ENCODE measurements at regions not wholly inside any gene's neighbourhood (a gene's known extent, or its start where the extent isn't known, plus 50 kb on each side); places are given as distances from the start of the nearest gene placed in this dataset.

DNA sequence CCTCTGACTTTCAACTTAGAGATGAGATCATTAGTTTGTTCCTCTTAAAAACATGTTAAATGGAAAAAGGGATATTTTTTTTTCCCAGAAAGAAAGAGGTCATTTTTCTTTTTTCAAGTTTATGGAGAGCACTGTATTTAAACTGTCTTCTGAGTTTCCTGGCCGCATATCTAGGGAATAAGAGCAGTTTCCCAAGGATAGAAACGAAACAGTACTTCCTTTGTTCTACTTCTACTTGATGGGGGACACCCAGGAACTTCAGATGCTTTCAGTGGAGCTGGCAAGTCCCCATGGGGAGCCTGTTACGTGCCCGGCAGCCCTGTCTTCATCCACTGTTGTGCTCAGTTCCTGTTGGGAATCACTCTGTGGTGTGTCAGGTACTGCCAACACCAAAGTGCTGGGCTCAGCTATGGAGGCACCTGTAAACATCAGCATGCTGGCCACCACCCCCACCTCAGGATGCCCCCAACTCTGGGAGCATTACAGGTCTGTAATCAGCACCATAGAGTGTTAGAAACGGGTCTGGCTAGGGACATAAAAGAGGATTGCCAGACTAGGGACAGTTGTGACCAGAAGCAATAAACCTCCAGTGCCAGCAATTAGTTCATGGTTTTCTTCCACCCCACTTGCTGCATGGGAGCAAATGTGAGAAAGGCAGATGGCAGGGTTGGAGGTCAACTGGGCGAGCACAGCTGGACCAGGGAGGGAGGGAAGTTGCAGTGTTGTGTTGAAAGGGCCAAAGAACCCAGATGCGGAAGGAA, 221.7 kb upstream of the ECI2 start:
- no peak for DNase-seq (ENCODE audit: low read depth, low spot score)
- in situ Hi-C loops (cut with HindIII; ENCODE audit: low sequenced_read_pairs), result no loop called here
- TF ChIP-seq, protein P1, sequence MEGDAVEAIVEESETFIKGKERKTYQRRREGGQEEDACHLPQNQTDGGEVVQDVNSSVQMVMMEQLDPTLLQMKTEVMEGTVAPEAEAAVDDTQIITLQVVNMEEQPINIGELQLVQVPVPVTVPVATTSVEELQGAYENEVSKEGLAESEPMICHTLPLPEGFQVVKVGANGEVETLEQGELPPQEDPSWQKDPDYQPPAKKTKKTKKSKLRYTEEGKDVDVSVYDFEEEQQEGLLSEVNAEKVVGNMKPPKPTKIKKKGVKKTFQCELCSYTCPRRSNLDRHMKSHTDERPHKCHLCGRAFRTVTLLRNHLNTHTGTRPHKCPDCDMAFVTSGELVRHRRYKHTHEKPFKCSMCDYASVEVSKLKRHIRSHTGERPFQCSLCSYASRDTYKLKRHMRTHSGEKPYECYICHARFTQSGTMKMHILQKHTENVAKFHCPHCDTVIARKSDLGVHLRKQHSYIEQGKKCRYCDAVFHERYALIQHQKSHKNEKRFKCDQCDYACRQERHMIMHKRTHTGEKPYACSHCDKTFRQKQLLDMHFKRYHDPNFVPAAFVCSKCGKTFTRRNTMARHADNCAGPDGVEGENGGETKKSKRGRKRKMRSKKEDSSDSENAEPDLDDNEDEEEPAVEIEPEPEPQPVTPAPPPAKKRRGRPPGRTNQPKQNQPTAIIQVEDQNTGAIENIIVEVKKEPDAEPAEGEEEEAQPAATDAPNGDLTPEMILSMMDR (IDR thresholded peaks at IDR 0.05; ENCODE audit: low read depth, low read length), result no peak
- H3K4me3 ChIP-seq (ENCODE audit: low read depth, low read length), result no peak overlapping the region

DNA sequence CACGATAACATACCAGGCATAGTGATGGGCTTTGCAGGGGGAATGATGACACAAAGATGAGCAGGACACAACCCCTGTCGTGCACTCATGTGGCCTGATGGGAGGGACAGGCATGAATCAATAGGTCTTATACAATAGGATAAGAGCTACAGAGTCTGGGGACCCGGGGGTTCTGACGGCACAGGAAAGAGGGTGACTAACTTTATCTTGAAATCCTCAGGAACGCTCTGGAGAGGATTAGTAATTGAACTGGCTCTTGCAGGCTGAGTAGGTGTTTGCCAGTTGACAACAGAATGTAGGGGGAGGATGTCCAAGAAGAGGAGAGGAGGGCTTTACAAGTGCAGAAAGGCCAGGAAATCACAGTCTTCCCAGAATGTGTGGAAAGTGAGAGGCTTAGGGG, 219.9 kb upstream of the ECI2 start:
- H3K4me3 ChIP-seq (ENCODE audit: low read depth, low read length), result no peak overlapping the region
- in situ Hi-C loops (cut with HindIII; ENCODE audit: low sequenced_read_pairs), result no loop called here
- TF ChIP-seq, protein P1 (IDR thresholded peaks at IDR 0.05; ENCODE audit: low read depth, low read length), result no peak
- peak; percentile 76 for DNase-seq (ENCODE audit: low read depth, low spot score)

DNA sequence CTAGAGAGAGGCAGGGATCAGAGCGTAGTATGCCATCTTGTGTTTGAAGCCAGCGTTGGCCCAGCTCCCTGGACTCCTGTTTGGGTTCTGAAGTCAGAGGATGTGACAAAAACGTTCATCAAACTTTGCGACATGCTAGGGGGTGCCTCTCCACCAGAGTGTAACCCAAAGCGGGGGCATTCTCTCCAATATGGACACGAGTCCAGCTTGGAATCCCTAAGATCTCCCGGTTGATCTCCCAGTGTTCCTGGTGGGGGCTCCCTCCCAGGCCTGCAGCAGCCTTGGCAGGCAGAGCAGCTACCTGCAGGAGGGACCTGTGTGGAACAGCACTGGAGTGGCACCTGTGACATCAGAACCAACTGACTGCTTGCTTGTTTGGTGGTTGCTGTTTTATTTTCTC, 218.8 kb upstream of the ECI2 start:
- in situ Hi-C loops (cut with HindIII; ENCODE audit: low sequenced_read_pairs), result no loop called here
- H3K4me3 ChIP-seq (ENCODE audit: low read depth, low read length), result no peak overlapping the region
- TF ChIP-seq, protein P1 (IDR thresholded peaks at IDR 0.05; ENCODE audit: low read depth, low read length), result no peak
- no peak for DNase-seq (ENCODE audit: low read depth, low spot score)

DNA sequence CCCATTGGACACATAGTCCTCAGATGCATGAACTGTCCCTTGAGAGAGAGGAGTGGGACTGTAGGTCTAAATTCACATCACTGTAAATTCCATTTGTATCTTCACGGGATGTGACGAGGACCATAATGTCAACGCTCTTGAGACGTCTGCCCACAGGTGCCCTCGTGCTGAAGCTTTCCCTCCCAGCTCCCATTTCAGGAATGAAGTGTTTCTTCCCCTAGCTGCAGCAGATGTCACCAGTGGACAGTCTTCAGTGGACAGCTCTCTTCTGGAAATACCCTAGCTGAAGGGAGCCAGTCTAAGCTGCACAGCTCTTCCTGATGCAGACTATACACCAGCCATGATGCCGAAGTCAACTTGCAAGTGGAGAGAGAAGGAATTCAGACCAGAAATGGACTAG, 217.4 kb upstream of the ECI2 start:
- TF ChIP-seq, protein P1 (IDR thresholded peaks at IDR 0.05; ENCODE audit: low read depth, low read length), result no peak
- peak; percentile 9 for DNase-seq (ENCODE audit: low read depth, low spot score)
- H3K4me3 ChIP-seq (ENCODE audit: low read depth, low read length), result no peak overlapping the region
- in situ Hi-C loops (cut with HindIII; ENCODE audit: low sequenced_read_pairs), result no loop called here

DNA sequence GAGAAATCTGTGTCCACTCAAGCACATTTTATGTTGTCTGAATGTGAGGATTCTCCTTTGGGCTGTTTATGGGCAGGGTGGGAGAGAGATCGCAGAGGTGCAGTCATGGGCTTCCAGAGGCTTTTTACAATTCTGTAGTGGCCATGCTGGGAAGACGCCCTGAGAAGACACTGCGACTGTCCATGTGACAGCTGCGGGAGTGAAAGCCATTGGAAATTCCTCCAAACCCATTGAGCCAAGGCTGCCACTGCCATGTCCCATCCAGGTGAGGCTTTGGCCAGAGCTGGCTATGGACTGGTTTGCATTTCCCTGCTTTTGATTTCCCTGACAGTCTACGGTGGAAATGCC, 216.9 kb upstream of the ECI2 start:
- peak; percentile 8 for DNase-seq (ENCODE audit: low read depth, low spot score)
- H3K4me3 ChIP-seq (ENCODE audit: low read depth, low read length), result peak overlapping the region; percentile 6
- TF ChIP-seq, protein P1 (IDR thresholded peaks at IDR 0.05; ENCODE audit: low read depth, low read length), result no peak
- in situ Hi-C loops (cut with HindIII; ENCODE audit: low sequenced_read_pairs), result no loop called here

DNA sequence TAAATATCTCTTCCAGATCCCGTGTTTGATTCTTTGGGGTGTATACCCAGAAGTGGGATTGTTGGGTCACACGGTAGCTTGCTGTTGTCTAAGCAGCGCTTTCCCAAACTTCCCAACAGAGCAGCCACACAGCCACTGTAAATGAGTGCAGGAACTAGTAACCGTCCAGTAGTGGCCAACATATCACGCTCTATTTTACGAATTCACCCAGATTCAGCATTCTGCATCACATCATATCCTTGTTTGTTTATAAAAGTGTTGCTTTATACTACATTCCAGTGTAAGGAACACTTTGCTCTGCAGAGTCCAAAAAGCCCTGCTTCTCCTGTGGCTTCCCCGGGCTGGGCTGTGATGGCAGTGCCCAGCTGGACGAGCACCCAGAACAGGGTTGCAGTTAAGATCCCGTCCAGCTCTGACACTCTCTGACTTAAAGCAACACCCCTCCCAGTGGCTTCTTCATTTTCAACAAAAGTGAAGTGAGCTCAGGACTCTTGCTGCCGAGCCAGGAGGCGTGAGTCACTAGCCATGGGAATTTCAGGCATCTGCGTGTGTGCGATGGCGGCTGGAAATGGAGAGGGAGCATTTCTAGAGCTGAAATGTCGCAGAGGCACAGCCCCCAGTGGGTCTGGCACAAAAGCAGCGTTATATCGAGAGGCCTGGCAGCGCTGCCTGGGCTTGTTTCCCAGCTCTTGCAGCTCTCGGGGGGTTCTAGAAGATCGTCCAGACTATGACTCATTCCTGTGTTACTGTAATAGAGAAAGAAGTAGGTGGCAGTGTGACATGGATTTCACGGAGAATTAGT, 216.3 kb upstream of the ECI2 start:
- DNase-seq (ENCODE audit: low read depth, low spot score), result peak; percentile 93
- H3K4me3 ChIP-seq (ENCODE audit: low read depth, low read length), result peak overlapping the region; percentile 6
- in situ Hi-C loops (cut with HindIII; ENCODE audit: low sequenced_read_pairs), result no loop called here
- TF ChIP-seq, protein P1 (IDR thresholded peaks at IDR 0.05; ENCODE audit: low read depth, low read length), result no peak
